NB4 (cell line): ENCODE measurements at regions not wholly inside any gene's neighbourhood (a gene's known extent, or its start where the extent isn't known, plus 50 kb on each side); places are given as distances from the start of the nearest gene placed in this dataset.

ENCODE experiments used
- DNase-seq: peaks from one replicate; pipeline ENCODE4 v3.0.0; 2010; ENCODE audit warnings: low read depth
- H3K4me3 ChIP-seq: one replicate; pipeline ENCODE4 v1.5.1; 2011; ENCODE audit warnings: mild to moderate bottlenecking, low read depth, low read length, moderate library complexity
- CTCF ChIP-seq: IDR thresholded peaks from one replicate; pipeline ENCODE4 v1.5.1; 2012; ENCODE audit warnings: low read depth, low read length
- MAX ChIP-seq: IDR thresholded peaks from 2 replicates; pipeline ENCODE4 v1.6.1; 2011; ENCODE audit warnings: low read depth, low read length
- MYC ChIP-seq: IDR thresholded peaks from 2 replicates; pipeline ENCODE4 v1.6.1; 2011; ENCODE audit warnings: low read depth, low read length
- POLR2A ChIP-seq: IDR thresholded peaks from 2 replicates; pipeline ENCODE4 v1.6.1; 2011; ENCODE audit warnings: mild to moderate bottlenecking; ENCODE audit not compliant: insufficient read length; ENCODE audit errors: extremely low read depth

- no peak for DNase-seq
- H3K4me3 ChIP-seq, result no peak overlapping the region
- TF ChIP-seq MYC (no peak), MAX (no peak), POLR2A (no peak), CTCF (no peak)
Measured at GRCh38 chr12:114201794-114202193, 204.2 kb downstream of the TBX5 start.

GRCh38 chr12:114194956-114195355, 211.0 kb downstream of the TBX5 start:
- H3K4me3 ChIP-seq, result no peak overlapping the region
- TF ChIP-seq MAX (no peak), CTCF (no peak), MYC (no peak), POLR2A (no peak)
- DNase-seq, result no peak

DNA sequence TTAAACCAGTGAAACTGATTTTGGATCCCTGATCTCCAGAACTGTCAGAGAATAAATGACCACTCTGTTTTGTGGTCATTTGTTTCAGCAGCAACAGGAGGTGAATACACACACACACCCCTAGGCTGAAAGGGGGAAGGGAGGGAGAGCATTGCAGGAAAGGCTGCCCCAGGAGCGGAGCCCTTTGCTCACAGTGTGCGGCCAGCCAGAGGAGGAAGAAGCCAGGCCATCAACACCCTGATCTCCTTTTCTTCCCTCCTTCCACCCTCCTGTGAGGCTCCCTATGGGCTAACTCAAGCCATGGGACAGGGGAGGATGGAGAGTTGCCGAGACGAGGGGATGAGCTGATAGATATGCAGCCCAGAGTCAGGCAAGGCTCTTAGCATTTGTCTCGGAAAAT, 211.9 kb downstream of the TBX5 start:
- DNase-seq, result no peak
- H3K4me3 ChIP-seq, result no peak overlapping the region
- TF ChIP-seq POLR2A, result no peak

DNA sequence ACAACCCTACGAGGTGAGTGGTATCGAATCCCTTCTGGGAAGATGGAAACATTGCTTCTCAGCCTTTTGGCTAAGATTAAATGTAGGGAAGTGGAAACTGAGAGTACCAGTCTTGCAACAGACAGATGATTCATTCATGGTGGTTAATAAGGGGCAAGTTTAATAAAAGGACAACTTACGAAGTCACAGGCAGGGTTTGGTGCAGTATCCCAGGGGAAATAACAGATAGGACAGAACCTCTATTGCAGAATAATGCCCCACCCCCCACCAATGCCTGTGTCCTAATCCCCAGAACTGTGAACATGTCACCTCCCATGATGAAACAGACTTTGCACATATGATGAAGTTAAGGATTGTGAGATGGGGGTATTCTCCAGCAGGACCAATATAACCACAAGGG, 212.5 kb downstream of the TBX5 start:
- TF ChIP-seq POLR2A (no peak), MAX (no peak), MYC (no peak), CTCF (no peak)
- peak; percentile 48 for DNase-seq
- no peak overlapping the region for H3K4me3 ChIP-seq

DNA sequence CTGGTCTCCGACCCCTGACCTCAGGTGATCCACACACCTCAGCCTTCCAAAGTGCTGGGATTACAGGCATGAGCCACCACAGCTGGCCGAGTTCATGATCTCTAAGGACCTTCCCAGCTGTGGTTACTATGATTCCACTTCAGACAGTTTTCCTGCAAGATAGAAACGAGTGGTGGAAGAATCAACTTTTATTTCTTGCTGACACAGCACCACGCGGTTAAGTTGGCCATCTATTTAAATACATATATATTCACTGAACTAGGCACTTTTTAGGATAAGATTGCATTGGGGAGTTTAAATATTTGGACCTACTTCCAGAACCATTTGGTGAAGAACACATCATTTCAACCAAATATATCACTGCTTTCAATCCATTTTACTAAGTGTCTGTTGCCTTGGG, 213.4 kb downstream of the TBX5 start:
- TF ChIP-seq MAX (no peak), CTCF (no peak), POLR2A (no peak), MYC (no peak)
- no peak overlapping the region for H3K4me3 ChIP-seq
- no peak for DNase-seq

- TF ChIP-seq CTCF (no peak), POLR2A (no peak), MAX (no peak), MYC (no peak)
- DNase-seq, result no peak
- H3K4me3 ChIP-seq, result no peak overlapping the region
Measured at GRCh38 chr12:114192013-114192412, 213.9 kb downstream of the TBX5 start.
